H1 (cell line): ENCODE measurements at regions not wholly inside any gene's neighbourhood (a gene's known extent, or its start where the extent isn't known, plus 50 kb on each side); places are given as distances from the start of the nearest gene placed in this dataset.

Experiments used
- CTCF ChIA-PET: fragments of 300-600 bp; sonication (Branson Sonifier 250); formaldehyde crosslinking; loops from one replicate; lab custom pipeline; 2021; ENCODE audit not compliant: partially characterized antibody; lab: Charles Lee
- POLR2A ChIA-PET: fragments of 300-600 bp; sonication (Branson Sonifier 250); formaldehyde crosslinking; loops from one replicate; lab custom pipeline; 2021; ENCODE audit warnings: inconsistent platforms; ENCODE audit not compliant: partially characterized antibody; lab: Charles Lee
- DNase-seq, 2 experiments: peaks; one replicate each; pipeline versions ENCODE4 v3.0.0 to v3.0.0-alpha.2; 2010 to 2022; ENCODE audit warnings: low spot score in 2 of 2, low read depth in 1 of 2, mixed read lengths in 1 of 2
- FAIRE-seq: peaks from 2 replicates; lab custom pipeline; 2011; peaks lifted over from hg19 to GRCh38; lab: Jason Lieb, UNC
- H2AFZ ChIP-seq: 2 replicates; pipeline ENCODE4 v1.8.1; 2012; ENCODE audit warnings: low read length, inconsistent platforms
- H2AK5ac ChIP-seq: 2 replicates; pipeline ENCODE4 v1.6.1; 2013; ENCODE audit warnings: low read depth, low read length
- H2BK120ac ChIP-seq: replicated peaks from 2 replicates; pipeline ENCODE3; 2013; ENCODE audit warnings: low read depth, low read length, inconsistent platforms
- H2BK12ac ChIP-seq: 2 replicates; pipeline ENCODE4 v1.6.1; 2013; ENCODE audit warnings: low read depth, low read length
- H2BK15ac ChIP-seq: 2 replicates; pipeline ENCODE4 v1.6.1; 2013; ENCODE audit warnings: low read length
- H2BK20ac ChIP-seq: 2 replicates; pipeline ENCODE4 v1.6.1; 2013; ENCODE audit warnings: low read length
- H2BK5ac ChIP-seq: 2 replicates; pipeline ENCODE4 v1.6.1; 2013; ENCODE audit warnings: low read depth, low read length
- H3K14ac ChIP-seq: 2 replicates; pipeline ENCODE4 v1.6.1; 2013; ENCODE audit warnings: inconsistent platforms; ENCODE audit not compliant: insufficient read length
- H3K18ac ChIP-seq: 2 replicates; pipeline ENCODE4 v1.6.1; 2013; ENCODE audit warnings: low read length; ENCODE audit errors: extremely low read depth
- H3K23ac ChIP-seq: 2 replicates; pipeline ENCODE4 v1.6.1; 2013; ENCODE audit warnings: inconsistent platforms; ENCODE audit not compliant: insufficient read length
- H3K23me2 ChIP-seq: 2 replicates; pipeline ENCODE4 v1.6.1; 2013; ENCODE audit warnings: low read depth, low read length
- H3K27ac ChIP-seq: 2 replicates; pipeline ENCODE4 v1.6.1; 2011; ENCODE audit warnings: low read depth, low read length, inconsistent platforms
- H3K27me3 ChIP-seq, 4 experiments: replicated peaks in 1 of 4; 1 replicate in 1 of 4; 2 replicates in 3 of 4; pipeline versions ENCODE4 v1.6.1 to v1.8.1; 2011 to 2013; ENCODE audit warnings: low read length in 3 of 4, mild to moderate bottlenecking in 3 of 4, inconsistent platforms in 2 of 4, mixed read lengths in 2 of 4, moderate library complexity in 1 of 4; ENCODE audit not compliant: control insufficient read depth in 3 of 4, insufficient read depth in 3 of 4; ENCODE audit errors: extremely low read depth in 1 of 4
- H3K36me3 ChIP-seq, 4 experiments: 2 replicates each; pipeline versions ENCODE4 v1.6.1 to v1.8.1; 2011 to 2013; ENCODE audit warnings: mild to moderate bottlenecking in 4 of 4, low read length in 3 of 4, moderate library complexity in 2 of 4, control low read depth in 1 of 4, inconsistent platforms in 1 of 4; ENCODE audit not compliant: insufficient read depth in 4 of 4, control insufficient read depth in 2 of 4
- H3K4ac ChIP-seq: replicated peaks from 2 replicates; pipeline ENCODE3; 2013; ENCODE audit warnings: low read length, low read depth, mixed read lengths, inconsistent platforms; ENCODE audit not compliant: insufficient read length
- H3K4me1 ChIP-seq, 4 experiments: replicated peaks in 1 of 4; 1 replicate in 1 of 4; 2 replicates in 3 of 4; pipeline versions ENCODE4 v1.6.1 to v1.8.1; 2011 to 2013; ENCODE audit warnings: low read length in 3 of 4, inconsistent platforms in 2 of 4, mixed read lengths in 1 of 4; ENCODE audit not compliant: insufficient read depth in 4 of 4, control insufficient read depth in 3 of 4
- H3K4me2 ChIP-seq, 2 experiments: 2 replicates each; pipeline versions ENCODE4 v1.6.1 to v1.8.1; 2011 to 2013; ENCODE audit warnings: low read depth in 2 of 2, low read length in 2 of 2, control low read depth in 1 of 2, inconsistent platforms in 1 of 2, mild to moderate bottlenecking in 1 of 2; ENCODE audit not compliant: insufficient read depth in 1 of 2
- H3K4me3 ChIP-seq, 4 experiments: fragments of 200-600, 300-600 bp in 1 of 4; sonication (generic), shearing (Covaris generic), sonication (Bioruptor Twin) in 1 of 4; 2 replicates each; pipeline versions ENCODE4 v1.5.1 to v1.8.1; 2011 to 2016; ENCODE audit warnings: low read length in 4 of 4, low read depth in 3 of 4, control low read depth in 2 of 4, inconsistent platforms in 2 of 4, mild to moderate bottlenecking in 2 of 4, mixed read lengths in 1 of 4, moderate library complexity in 1 of 4; ENCODE audit not compliant: insufficient read depth in 2 of 4; ENCODE audit errors: extremely low read depth in 1 of 4
- H3K56ac ChIP-seq: replicated peaks from 2 replicates; pipeline ENCODE3; 2013; ENCODE audit warnings: low read depth, mild to moderate bottlenecking, mixed read lengths, low read length, inconsistent platforms; ENCODE audit not compliant: insufficient read length
- H3K79me1 ChIP-seq: 2 replicates; pipeline ENCODE4 v1.6.1; 2013; ENCODE audit warnings: low read depth, low read length, control low read depth
- H3K79me2 ChIP-seq, 2 experiments: 2 replicates each; pipeline versions ENCODE4 v1.6.1 to v1.8.1; 2012 to 2013; ENCODE audit warnings: low read length in 2 of 2, mild to moderate bottlenecking in 2 of 2, inconsistent platforms in 1 of 2; ENCODE audit not compliant: insufficient read depth in 2 of 2, control insufficient read depth in 1 of 2
- H3K9ac ChIP-seq, 4 experiments: replicated peaks in 1 of 4; 1 replicate in 1 of 4; 2 replicates in 3 of 4; pipeline versions ENCODE4 v1.6.1 to v1.8.1; 2011 to 2013; ENCODE audit warnings: low read depth in 3 of 4, low read length in 3 of 4, control low read depth in 2 of 4, mild to moderate bottlenecking in 2 of 4, moderate library complexity in 2 of 4, inconsistent platforms in 1 of 4; ENCODE audit errors: extremely low read depth in 1 of 4
- H3K9me3 ChIP-seq, 2 experiments: 2 replicates each; pipeline versions ENCODE4 v1.6.1 to v1.8.1; 2012 to 2013; ENCODE audit warnings: mild to moderate bottlenecking in 2 of 2, moderate library complexity in 2 of 2, control low read depth in 1 of 2, inconsistent platforms in 1 of 2, low read depth in 1 of 2, low read length in 1 of 2, mixed read lengths in 1 of 2; ENCODE audit not compliant: insufficient read depth in 2 of 2
- H4K20me1 ChIP-seq, 2 experiments: replicated peaks in 1 of 2; 2 replicates each; pipeline versions ENCODE3 to v1.8.1; 2011 to 2013; ENCODE audit warnings: inconsistent platforms in 2 of 2, low read length in 2 of 2, mild to moderate bottlenecking in 1 of 2; ENCODE audit not compliant: insufficient read depth in 2 of 2, control insufficient read depth in 1 of 2
- H4K5ac ChIP-seq: 2 replicates; pipeline ENCODE4 v1.6.1; 2013; ENCODE audit warnings: low read length, low read depth, mixed read lengths, inconsistent platforms; ENCODE audit not compliant: insufficient read length
- H4K8ac ChIP-seq: 2 replicates; pipeline ENCODE4 v1.8.0; 2013; ENCODE audit warnings: mild to moderate bottlenecking, moderate library complexity, low read length, inconsistent platforms; ENCODE audit not compliant: insufficient read depth; ENCODE audit errors: extremely low read depth
- H4K91ac ChIP-seq: replicated peaks from 2 replicates; pipeline ENCODE3; 2013; ENCODE audit warnings: low read length, mixed read lengths, inconsistent platforms; ENCODE audit not compliant: insufficient read length
- ASH2L ChIP-seq: fragments of 200-600, 300-600 bp; sonication (generic); IDR thresholded peaks from one replicate; pipeline ENCODE4 v1.7.1; 2017; ENCODE audit warnings: low read length
- ATF3 ChIP-seq: IDR thresholded peaks from 2 replicates; pipeline ENCODE4 v1.6.1; 2011; ENCODE audit warnings: low read depth, mild to moderate bottlenecking, low read length; ENCODE audit not compliant: insufficient read depth
- CBX8 ChIP-seq: fragments of 300-800, 300-1000 bp; sonication (generic); IDR thresholded peaks from 2 replicates; pipeline ENCODE4 v1.7.1; 2016; ENCODE audit warnings: low read depth, low read length, borderline replicate concordance
- CHD2 ChIP-seq: IDR thresholded peaks from 2 replicates; pipeline ENCODE4 v1.6.1; 2012; ENCODE audit warnings: low read length, improper control_type of control experiment
- CREB1 ChIP-seq: IDR thresholded peaks from 2 replicates; pipeline ENCODE4 v1.6.1; 2012; ENCODE audit warnings: inconsistent platforms
- GABPA ChIP-seq: IDR thresholded peaks from 2 replicates; pipeline ENCODE4 v1.6.1; 2011; ENCODE audit warnings: mild to moderate bottlenecking, low read length, moderate library complexity, borderline replicate concordance; ENCODE audit not compliant: insufficient read depth
- POLR2A ChIP-seq, 2 experiments: IDR thresholded peaks; 1 replicate in 1 of 2; 2 replicates in 1 of 2; pipeline ENCODE4 v1.6.1; 2011; ENCODE audit warnings: low read depth in 2 of 2, low read length in 2 of 2, mild to moderate bottlenecking in 2 of 2; ENCODE audit errors: control extremely low read depth in 1 of 2
- POU5F1 ChIP-seq: IDR thresholded peaks from 2 replicates; pipeline ENCODE4 v1.6.1; 2011; ENCODE audit warnings: low read depth, mild to moderate bottlenecking, low read length, moderate library complexity
- RBBP5 ChIP-seq: IDR thresholded peaks from 2 replicates; pipeline ENCODE4 v1.7.1; 2012; ENCODE audit warnings: low read depth, mild to moderate bottlenecking, inconsistent platforms, low read length, moderate library complexity, borderline replicate concordance
- SIRT6 ChIP-seq: IDR thresholded peaks from one replicate; pipeline ENCODE4 v1.7.1; 2012; ENCODE audit warnings: low read length, inconsistent platforms
- SRF ChIP-seq: IDR thresholded peaks from 2 replicates; pipeline ENCODE4 v1.6.1; 2011; ENCODE audit warnings: mild to moderate bottlenecking, low read depth, low read length, moderate library complexity
- SUZ12 ChIP-seq: fragments of 200-600 bp; sonication (generic); IDR thresholded peaks from 2 replicates; pipeline ENCODE4 v1.6.1; 2012; ENCODE audit warnings: mild to moderate bottlenecking, inconsistent platforms, low read length, moderate library complexity, mixed read lengths
- TAF1 ChIP-seq: IDR thresholded peaks from 2 replicates; pipeline ENCODE4 v1.6.1; 2011; ENCODE audit warnings: mild to moderate bottlenecking, low read depth, low read length
- TAF7 ChIP-seq: optimal IDR thresholded peaks from 2 replicates; pipeline ENCODE3; 2011; ENCODE audit warnings: low read depth, mild to moderate bottlenecking, inconsistent platforms, low read length, moderate library complexity, borderline replicate concordance
- TCF12 ChIP-seq: IDR thresholded peaks from 2 replicates; pipeline ENCODE4 v1.6.1; 2011; ENCODE audit warnings: low read depth, mild to moderate bottlenecking, low read length
- WGBS, 2 experiments: shearing (Covaris generic) in 1 of 2; methylation state at CpG; one replicate each; pipeline versions ENCODE4 v1.1.6 to v1.1.7; 2013 to 2015; ENCODE audit warnings: low lambda C conversion rate in 2 of 2, mixed read lengths in 2 of 2, inconsistent platforms in 1 of 2, low coverage in 1 of 2, missing lambda C conversion rate in 1 of 2; ENCODE audit not compliant: insufficient replicate concordance in 2 of 2, insufficient coverage in 1 of 2, insufficient read length in 1 of 2; ENCODE audit errors: extremely low coverage in 1 of 2, missing lambda C conversion rate in 1 of 2; 5-methylcytosine and 5-hydroxymethylcytosine counted together

- Histone ChIP-seq H2BK120ac (no peak overlapping the region), H3K79me1 (no peaks in the 10 kb centered on the region), H2AK5ac (0 out of 2 replicates have a peak overlapping the region, but pooled peaks have one; percentile 53), H2AFZ (no peak overlapping the region), H3K4ac (peak overlapping the region; percentile 38), H3K27me3 (no peaks in the 10 kb centered on the region), H4K20me1 (no peaks in the 10 kb centered on the region), H3K23ac (no peak overlapping the region), H3K14ac (no peak overlapping the region), H3K9me3 (no peaks in the 10 kb centered on the region; a peak in 1 of 4 replicates), H3K56ac (no peak overlapping the region), H2BK15ac (no peak overlapping the region), H4K91ac (no peak overlapping the region), H3K23me2 (no peaks in the 10 kb centered on the region), H3K18ac (no peak overlapping the region), H2BK5ac (no peak overlapping the region), H3K9ac (no peak overlapping the region), H3K79me2 (no peaks in the 10 kb centered on the region), H3K27ac (no peak overlapping the region), H3K4me2 (no peak overlapping the region), H3K36me3 (no peaks in the 10 kb centered on the region), H4K5ac (no peak overlapping the region), H4K8ac (no peak overlapping the region), H3K4me3 (no peak overlapping the region), H3K4me1 (no peaks in the 10 kb centered on the region; a peak in 1 of 7 replicates), H2BK12ac (no peak overlapping the region), H2BK20ac (no peak overlapping the region)
- FAIRE-seq: no peak
- TF ChIP-seq TCF12: no peak
- no peak for TF ChIP-seq ATF3
- TF ChIP-seq ASH2L: no peak
- TF ChIP-seq GABPA: no peak
- no peak for TF ChIP-seq SUZ12
- no peak for TF ChIP-seq SIRT6
- TF ChIP-seq POU5F1: no peak
- no peak for TF ChIP-seq TAF7
- no peak for TF ChIP-seq TAF1
- no peak for TF ChIP-seq CHD2
- no peak for TF ChIP-seq POLR2A (IDR thresholded peaks at IDR 0.05; ENCODE audit: control extremely low read depth in 1 of 2, low read depth in 2 of 2, low read length in 2 of 2)
- no peak for TF ChIP-seq SRF
- no peak for TF ChIP-seq CBX8
- TF ChIP-seq CREB1: no peak
- no peak for TF ChIP-seq RBBP5
- 84% methylated on average over 8 of the region's 8 CpGs; no CpG with 5 or more reads in 1 of the 2 experiments for WGBS, 2 experiments
- ChIA-PET CTCF (interaction anchor here (0.7 to 1.1 kb wide), 2 partner anchors 10 to 309 kb away, joined by 3 to 5 read pairs; no protein-coding TSS in a partner anchor), POLR2A (no interaction called here)
- no peak for DNase-seq
These were observed 209.1 kb downstream of the BRD1 start for GRCh38 chr22:49618677-49618953.
